HFF-Myc (cell line): ENCODE measurements at regions not wholly inside any gene's neighbourhood (a gene's known extent, or its start where the extent isn't known, plus 50 kb on each side); places are given as distances from the start of the nearest gene placed in this dataset.

Experiments
- DNase-seq: peaks from one replicate; pipeline ENCODE4 v3.0.0-alpha.2; 2011; ENCODE audit warnings: low read depth; ENCODE audit errors: extremely low read depth
- H3K4me3 ChIP-seq: replicated peaks from 2 replicates; pipeline ENCODE4 v1.5.1; 2011; ENCODE audit warnings: low read depth, mild to moderate bottlenecking, control low read depth, low read length
- CTCF ChIP-seq: IDR thresholded peaks from 2 replicates; pipeline ENCODE4 v1.5.1; 2012; ENCODE audit warnings: mild to moderate bottlenecking, low read depth, low read length, control low read depth; ENCODE audit errors: missing control alignments

- no peak for TF ChIP-seq CTCF
- no peak for DNase-seq
These were observed 110.9 kb upstream of the FRY start for GRCh38 chr13:31920727-31921100.

GRCh38 chr13:31922724-31923123 lies 108.8 kb upstream of the FRY start:
- H3K4me3 ChIP-seq, result no peak overlapping the region
- TF ChIP-seq CTCF, result no peak
- no peak for DNase-seq

More at GRCh38 chr13:31920727-31921100, 110.9 kb upstream of the FRY start:
- H3K4me3 ChIP-seq, result no peak overlapping the region

GRCh38 chr13:31923134-31923763 lies 108.3 kb upstream of the FRY start:
- TF ChIP-seq CTCF, result no peak
- no peak overlapping the region for H3K4me3 ChIP-seq
- no peak for DNase-seq

- no peak for TF ChIP-seq CTCF
- DNase-seq, result no peak
- H3K4me3 ChIP-seq, result no peak overlapping the region
These were observed 106.5 kb upstream of the FRY start for GRCh38 chr13:31925079-31925478.

- H3K4me3 ChIP-seq, result no peak overlapping the region
- TF ChIP-seq CTCF, result no peak
- no peak for DNase-seq
These were observed 104.3 kb upstream of the FRY start for GRCh38 chr13:31927219-31927653.

GRCh38 chr13:31929031-31929770 lies 102.4 kb upstream of the FRY start:
- no peak overlapping the region for H3K4me3 ChIP-seq
- no peak for TF ChIP-seq CTCF
- DNase-seq, result no peak
